CD1c-positive myeloid dendritic cell (primary cell): ENCODE measurements at regions not wholly inside any gene's neighbourhood (a gene's known extent, or its start where the extent isn't known, plus 50 kb on each side); places are given as distances from the start of the nearest gene placed in this dataset.

Experiments
- DNase-seq: peaks from one replicate; pipeline ENCODE4 v3.0.0-alpha.2; 2016; ENCODE audit errors: extremely low spot score

DNA sequence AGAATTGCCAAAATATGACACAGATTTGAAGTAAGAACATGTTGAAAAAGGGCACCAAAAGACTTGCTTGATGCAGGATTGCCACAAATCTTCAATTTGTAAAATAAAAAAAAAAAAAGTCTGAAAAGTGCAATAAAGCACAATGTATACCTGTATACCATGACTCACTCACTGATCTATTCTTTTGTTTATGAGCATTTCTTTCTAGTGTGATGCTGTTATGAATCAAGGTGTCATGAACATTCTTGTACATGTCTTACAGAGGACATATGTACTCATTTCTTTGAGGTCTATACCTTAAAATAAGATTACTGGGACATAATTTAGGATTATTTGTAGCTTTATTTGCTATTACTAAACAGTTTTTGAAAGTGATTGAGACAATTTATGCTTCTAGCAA is 464.9 kb upstream of the RBMS3 start:
- DNase-seq: no peak

DNA sequence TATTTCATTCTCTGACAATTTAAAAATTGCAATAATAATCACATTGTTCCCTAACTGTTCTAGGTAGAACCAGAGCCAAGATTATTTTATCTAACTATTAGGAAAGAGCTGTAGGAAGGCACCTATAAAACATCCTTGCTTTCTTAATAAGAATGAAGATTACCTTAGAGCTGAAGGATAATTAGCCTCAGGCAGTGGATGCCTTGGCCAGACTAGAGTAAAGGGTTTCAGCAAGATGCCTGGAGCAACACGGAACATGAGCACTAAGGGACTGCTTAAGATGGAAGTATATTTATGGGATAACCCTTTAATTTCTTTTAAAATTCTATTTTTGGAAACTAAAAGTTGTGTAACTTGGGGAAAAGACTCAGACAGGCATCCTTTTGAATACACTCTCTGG is 456.6 kb upstream of the RBMS3 start:
- DNase-seq: no peak

GRCh38 chr3:28826840-28827239 is 454.0 kb upstream of the RBMS3 start:
- no peak for DNase-seq

DNA sequence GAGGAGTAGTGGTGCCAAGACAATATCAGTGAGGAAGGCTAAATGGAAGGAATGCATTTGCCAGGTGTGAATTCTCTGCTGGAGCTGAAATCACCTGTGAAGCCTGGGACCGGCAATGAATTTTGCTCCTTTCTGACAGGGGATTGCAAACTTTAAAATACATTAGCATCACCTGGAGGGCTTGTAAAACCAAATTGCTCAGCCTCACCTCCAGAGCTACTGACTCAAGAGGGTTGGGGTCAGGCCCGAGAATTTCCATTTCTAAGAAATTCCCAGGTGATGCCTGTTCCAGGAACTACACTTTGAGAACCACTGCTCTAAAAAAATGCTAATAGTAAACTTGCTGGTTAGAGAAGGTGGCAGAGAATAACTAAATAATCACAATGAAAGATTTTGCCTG is 445.6 kb upstream of the RBMS3 start:
- DNase-seq: no peak

- no peak for DNase-seq
Measured at GRCh38 chr3:28835751-28836150, 445.1 kb upstream of the RBMS3 start.

DNA sequence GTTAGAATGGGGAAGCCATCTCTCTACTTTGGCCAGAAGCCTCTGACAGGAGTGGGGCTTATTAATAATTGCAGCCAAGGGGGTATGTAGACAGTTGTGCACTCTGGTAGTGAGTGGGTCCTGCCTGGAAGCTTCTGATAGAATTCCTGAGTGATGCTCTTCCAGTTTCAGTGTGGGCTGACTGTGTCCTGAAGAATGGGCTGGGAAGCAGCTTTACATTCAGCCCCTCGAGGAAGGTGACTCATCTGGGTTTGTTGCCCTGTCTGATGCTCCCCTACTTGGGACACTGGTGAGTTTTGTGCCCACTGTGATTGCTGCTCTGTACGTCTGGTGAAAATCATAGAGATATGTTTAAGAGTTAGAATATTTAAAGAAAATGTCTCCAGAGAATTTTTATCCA is 444.7 kb upstream of the RBMS3 start:
- DNase-seq: no peak

- no peak for DNase-seq
Measured at GRCh38 chr3:28840976-28841376, 439.9 kb upstream of the RBMS3 start.

DNA sequence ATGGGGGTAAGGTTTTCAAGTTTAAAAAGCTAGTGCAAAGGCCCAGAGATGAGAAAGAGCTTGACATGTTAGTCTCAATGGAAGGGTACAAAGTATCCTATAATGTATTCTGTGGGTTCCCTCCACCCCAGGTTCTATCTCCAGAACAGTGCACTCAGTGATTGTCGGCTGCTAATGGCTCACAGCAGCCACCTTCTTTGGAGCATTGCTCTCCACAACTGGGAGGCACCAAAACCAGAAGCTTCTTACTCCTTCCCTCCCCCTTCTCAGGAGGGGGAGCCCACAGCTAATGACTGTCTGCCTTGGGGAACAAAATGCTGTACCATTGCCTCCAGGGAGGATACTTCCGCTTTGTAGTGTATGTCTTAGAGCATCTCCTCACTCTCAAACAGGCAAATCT is 439.4 kb upstream of the RBMS3 start:
- DNase-seq: no peak

DNA sequence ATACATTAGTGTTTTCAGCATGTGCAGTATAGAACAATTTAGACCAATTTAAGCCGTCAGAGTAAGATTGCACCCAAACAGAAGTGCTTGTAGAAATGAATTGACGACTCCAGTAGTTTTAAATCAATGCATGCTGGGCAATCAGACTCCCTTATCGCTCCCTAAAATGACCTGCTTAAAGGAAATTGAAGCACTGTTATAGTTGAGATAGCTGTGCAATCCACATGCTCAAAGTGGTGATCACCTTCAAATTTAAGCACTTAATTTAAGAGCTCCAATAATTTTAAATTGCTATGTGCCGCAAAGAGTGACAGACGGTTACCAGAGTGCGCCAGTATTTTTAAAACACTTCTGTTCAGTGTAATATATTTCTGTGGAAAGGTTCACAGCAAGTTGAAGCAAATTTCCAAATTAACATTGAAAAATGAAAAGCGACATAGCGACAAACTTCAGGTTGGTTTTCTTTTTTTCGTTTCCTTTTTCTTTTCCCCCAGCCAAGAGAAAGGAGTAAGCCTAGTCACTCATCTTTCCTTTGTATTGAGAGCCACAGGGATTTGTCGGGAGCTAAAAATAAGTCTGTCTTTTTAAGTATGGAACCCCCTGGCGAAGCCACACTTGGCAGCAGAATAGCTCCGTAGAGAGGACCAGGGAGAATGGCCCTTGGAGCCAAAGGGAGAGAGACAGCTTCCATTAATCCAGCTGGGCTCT is 436.4 kb upstream of the RBMS3 start:
- no peak for DNase-seq

DNA sequence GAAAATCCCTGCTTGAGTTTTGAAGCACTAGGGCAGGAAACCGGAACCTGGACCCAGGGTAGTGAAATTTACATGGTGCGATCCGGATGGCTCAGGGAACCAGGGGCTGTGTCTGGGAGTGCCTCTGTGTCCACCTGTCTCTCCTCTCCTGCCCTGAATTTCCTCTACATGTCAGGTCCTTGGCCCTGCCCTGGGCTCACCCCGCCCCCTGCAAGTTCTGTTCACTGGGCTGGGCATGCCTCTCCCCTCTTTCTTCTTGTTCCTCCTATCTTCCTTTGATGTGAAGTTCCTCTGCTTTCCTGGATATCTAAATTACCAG is 435.9 kb upstream of the RBMS3 start:
- DNase-seq: no peak

DNA sequence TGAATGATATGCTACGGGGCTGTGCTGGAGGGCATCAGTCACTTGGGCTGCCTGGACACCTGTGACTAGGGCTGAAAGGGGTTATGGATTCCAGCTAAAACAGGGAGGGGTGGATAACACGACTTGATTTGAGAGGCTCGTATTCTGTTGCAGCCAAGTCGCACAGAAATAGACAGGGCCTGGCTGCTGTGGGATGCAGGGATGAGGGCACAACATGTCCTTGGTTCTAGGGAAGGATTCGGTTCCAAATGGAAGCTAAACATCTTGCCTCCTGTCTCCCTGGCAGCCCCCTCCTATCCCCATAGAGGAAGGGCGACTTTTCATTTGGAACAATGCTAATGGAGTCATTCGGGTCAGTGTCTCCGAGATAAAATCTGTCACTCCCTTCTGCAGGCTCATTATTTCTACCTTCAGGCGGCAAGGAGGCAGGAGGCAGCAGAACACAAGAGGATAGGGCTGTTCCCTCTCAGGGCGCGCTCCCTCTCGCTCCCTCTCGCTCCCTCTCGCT is 433.8 kb upstream of the RBMS3 start:
- no peak for DNase-seq

DNA sequence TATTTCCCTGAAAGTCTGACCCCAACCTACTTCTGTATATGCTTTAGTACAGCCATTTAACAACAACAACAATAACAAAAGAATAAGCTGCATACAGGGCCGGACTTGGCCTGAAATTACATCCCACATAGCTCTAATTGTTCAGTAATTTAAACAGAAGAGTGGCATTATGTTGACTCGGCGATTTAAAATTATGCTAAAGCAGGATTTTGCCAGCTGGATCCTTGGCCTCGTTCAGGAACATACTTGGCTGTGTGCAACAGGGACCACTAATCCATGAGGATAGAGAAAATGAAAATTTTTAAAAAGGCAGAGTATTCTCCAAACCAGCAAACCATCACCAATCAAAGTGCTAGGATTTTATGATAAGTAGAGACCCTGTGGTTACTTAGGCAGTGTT is 433.1 kb upstream of the RBMS3 start:
- DNase-seq: no peak

DNA sequence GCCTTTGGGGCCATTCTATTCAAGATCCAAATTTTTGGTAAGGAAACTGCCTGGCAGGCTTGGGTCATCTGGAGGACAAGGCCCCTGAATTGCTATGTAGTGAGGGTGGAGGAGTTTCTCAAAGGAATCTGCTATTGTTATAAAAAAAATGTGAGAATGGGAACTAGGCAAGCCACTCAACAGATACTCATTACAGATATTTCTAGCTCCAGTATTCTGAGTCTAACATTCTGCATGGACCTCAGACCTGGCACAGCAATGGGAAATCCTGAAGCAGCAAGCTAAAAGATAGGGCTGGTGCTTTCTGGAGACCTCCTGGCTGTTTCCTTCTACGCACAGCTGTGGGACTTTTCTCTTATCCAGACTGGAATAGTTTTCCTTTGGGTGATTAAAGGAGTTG is 430.7 kb upstream of the RBMS3 start:
- no peak for DNase-seq

DNA sequence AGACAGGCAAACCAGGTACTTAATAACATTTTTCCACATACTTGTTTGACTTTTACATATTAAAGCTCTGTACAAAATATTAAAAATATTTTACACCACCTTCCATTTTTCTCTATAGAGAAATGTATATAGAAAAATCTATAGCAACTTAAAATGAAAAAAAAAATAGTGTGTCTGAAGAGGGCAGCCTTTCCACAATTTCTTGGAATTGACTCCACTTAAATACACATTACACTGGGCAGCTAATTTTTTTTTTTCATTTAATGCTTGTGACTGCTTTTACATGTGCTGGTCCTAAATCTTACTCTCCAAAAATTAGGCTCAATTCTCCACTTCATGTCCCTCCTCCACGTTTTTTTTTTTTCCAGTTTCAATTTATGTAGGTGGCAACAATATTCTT is 427.0 kb upstream of the RBMS3 start:
- DNase-seq: no peak

DNA sequence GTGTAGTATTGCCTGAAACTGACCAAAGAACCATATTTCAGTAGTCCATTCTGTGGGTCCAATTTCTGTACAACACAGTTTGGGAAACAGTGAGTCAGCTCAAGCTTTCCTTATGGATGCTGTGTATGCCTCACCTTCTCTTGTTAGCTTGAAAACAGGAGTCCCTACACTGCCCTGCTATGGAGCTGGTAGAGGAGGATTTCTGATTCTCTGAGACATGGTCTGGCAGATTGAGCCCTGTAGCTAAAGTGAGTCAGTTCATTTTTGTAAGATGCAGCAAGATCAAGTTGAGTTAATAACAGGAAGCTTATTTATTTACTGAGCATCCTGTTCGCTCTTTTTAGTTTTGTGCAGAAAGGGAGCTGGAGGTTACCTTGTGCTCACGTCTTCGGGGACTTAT is 424.1 kb upstream of the RBMS3 start:
- no peak for DNase-seq

GRCh38 chr3:28859897-28860296 is 421.0 kb upstream of the RBMS3 start:
- no peak for DNase-seq

DNA sequence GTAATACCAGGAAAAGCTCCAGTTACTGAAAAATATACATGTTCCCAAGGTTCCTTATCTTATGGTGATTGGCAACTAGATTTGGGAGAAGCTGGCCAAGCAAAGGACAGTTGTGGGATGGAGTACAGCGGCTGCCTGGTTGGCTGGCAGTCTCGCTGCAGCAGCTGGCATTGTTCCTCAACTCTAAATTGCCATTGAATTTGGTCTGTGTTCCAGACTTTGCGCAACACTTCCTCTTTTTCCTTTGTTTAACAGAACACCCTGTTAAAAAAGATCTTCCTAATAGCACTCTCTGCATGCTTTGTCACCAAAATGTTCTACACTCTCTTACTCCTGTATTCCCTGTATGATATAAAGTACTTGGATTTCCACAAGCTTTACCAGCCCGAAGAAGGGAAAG is 420.6 kb upstream of the RBMS3 start:
- peak; percentile 37 for DNase-seq

GRCh38 chr3:28863186-28863585 is 417.7 kb upstream of the RBMS3 start:
- no peak for DNase-seq

GRCh38 chr3:28867836-28868235 is 413.0 kb upstream of the RBMS3 start:
- no peak for DNase-seq

DNA sequence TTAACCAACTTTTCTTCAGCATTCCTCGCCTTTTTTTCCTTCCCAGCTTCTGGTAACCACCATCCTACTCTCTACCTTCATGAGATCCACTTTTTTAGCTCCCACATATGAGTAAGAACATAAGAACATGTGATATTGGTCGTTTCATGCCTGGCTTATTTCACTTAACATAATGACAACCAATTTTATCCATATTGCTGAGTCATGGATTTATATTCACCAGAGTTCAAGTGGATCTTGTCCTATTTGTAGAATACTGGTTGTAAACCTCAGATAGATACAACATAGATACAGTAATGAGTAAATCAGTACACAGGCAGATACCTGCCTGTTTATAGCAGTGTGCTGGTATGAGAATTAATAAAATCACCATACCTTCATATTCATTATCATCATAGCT is 412.0 kb upstream of the RBMS3 start:
- no peak for DNase-seq

DNA sequence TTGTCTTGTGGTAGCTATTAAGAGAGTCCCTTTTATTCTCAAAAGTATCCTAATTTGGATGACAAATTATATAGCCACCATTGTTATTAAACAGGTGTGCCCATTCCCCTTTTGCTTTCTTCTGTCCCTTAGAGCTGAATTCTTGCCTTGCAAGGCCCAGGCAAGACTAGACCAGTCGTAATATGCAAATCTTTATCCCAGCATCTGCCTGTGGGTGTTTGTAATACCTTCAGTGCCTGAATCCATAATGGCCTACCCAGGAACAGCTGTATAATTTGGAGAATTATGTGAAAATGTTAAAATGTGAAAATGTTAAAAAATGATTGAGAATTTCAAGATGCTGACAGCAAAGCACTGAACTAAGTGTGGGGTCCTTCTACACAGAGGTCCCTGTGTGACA is 403.0 kb upstream of the RBMS3 start:
- no peak for DNase-seq

GRCh38 chr3:28890373-28890772 is 390.5 kb upstream of the RBMS3 start:
- DNase-seq: no peak

DNA sequence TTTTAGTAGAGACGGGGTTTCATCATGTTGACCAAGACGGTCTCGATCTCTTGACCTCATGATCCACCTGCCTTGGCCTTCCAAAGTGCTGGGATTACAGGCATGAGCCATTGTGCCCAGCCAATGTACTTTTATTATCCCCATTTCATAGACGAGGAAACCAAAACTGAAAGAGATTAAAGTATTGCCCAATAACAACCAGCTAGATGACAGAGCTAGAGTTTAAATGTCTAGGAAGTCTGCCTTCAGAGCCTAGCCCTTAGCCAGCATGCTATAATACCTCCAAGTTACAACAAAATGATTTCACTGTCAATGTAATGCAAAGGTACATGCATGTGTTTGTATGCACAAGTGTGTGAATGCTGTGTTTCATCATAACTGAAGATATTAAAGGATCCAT is 389.4 kb upstream of the RBMS3 start:
- no peak for DNase-seq

GRCh38 chr3:28900301-28900700 is 380.6 kb upstream of the RBMS3 start:
- no peak for DNase-seq
